Osteoblast (primary cell): ENCODE measurements at regions not wholly inside any gene's neighbourhood (a gene's known extent, or its start where the extent isn't known, plus 50 kb on each side); places are given as distances from the start of the nearest gene placed in this dataset.

Experiments used
- DNase-seq: peaks from one replicate; pipeline ENCODE4 v3.0.0; 2011; ENCODE audit warnings: low spot score, mixed read lengths; ENCODE audit not compliant: insufficient read length; ENCODE audit errors: missing footprints
- H2AFZ ChIP-seq: 2 replicates; pipeline ENCODE4 v1.6.0; 2011; ENCODE audit warnings: mild to moderate bottlenecking, low read length
- H3K27ac ChIP-seq: 2 replicates; pipeline ENCODE4 v1.5.1; 2011; ENCODE audit warnings: mild to moderate bottlenecking, low read depth, low read length, moderate library complexity
- H3K27me3 ChIP-seq: 2 replicates; pipeline ENCODE4 v1.6.0; 2012; ENCODE audit warnings: mild to moderate bottlenecking, control low read depth, inconsistent platforms, low read length, moderate library complexity; ENCODE audit not compliant: insufficient read depth
- H3K36me3 ChIP-seq: 2 replicates; pipeline ENCODE4 v1.5.1; 2011; ENCODE audit warnings: mild to moderate bottlenecking, low read length, control low read depth, moderate library complexity; ENCODE audit not compliant: insufficient read depth
- H3K4me1 ChIP-seq: 2 replicates; pipeline ENCODE4 v1.5.1; 2011; ENCODE audit warnings: mild to moderate bottlenecking, low read length, control low read depth, moderate library complexity; ENCODE audit not compliant: insufficient read depth
- H3K4me2 ChIP-seq: 2 replicates; pipeline ENCODE4 v1.6.0; 2011; ENCODE audit warnings: mild to moderate bottlenecking, low read length; ENCODE audit not compliant: insufficient read depth
- H3K4me3 ChIP-seq: fragments of 200-600 bp; sonication (generic); 3 replicates; pipeline ENCODE4 v1.5.1; 2012; ENCODE audit warnings: mild to moderate bottlenecking, low read length, inconsistent platforms; ENCODE audit not compliant: insufficient read depth
- H3K79me2 ChIP-seq: 2 replicates; pipeline ENCODE4 v1.6.0; 2012; ENCODE audit warnings: mild to moderate bottlenecking, low read length, control low read depth, inconsistent platforms; ENCODE audit not compliant: insufficient read depth
- H3K9me3 ChIP-seq: 2 replicates; pipeline ENCODE4 v1.5.1; 2011; ENCODE audit warnings: low read depth, low read length, control low read depth
- H4K20me1 ChIP-seq: 2 replicates; pipeline ENCODE4 v1.6.0; 2012; ENCODE audit warnings: mild to moderate bottlenecking, low read length, control low read depth; ENCODE audit not compliant: insufficient read depth
- TF ChIP-seq, protein P1 (sequence below): IDR thresholded peaks from 2 replicates; pipeline ENCODE4 v1.5.1; 2011; ENCODE audit warnings: mild to moderate bottlenecking, low read depth, low read length, moderate library complexity; ENCODE audit errors: extremely low read depth

- Histone ChIP-seq H3K4me3 (no peak overlapping the region), H3K27me3 (no peaks in the 10 kb centered on the region), H3K27ac (no peak overlapping the region), H3K4me1 (no peaks in the 10 kb centered on the region), H3K9me3 (no peaks in the 10 kb centered on the region), H3K36me3 (no peaks in the 10 kb centered on the region), H4K20me1 (no peaks in the 10 kb centered on the region), H3K4me2 (no peak overlapping the region), H2AFZ (no peak overlapping the region), H3K79me2 (no peaks in the 10 kb centered on the region)
- DNase-seq, result no peak
- TF ChIP-seq, protein P1, sequence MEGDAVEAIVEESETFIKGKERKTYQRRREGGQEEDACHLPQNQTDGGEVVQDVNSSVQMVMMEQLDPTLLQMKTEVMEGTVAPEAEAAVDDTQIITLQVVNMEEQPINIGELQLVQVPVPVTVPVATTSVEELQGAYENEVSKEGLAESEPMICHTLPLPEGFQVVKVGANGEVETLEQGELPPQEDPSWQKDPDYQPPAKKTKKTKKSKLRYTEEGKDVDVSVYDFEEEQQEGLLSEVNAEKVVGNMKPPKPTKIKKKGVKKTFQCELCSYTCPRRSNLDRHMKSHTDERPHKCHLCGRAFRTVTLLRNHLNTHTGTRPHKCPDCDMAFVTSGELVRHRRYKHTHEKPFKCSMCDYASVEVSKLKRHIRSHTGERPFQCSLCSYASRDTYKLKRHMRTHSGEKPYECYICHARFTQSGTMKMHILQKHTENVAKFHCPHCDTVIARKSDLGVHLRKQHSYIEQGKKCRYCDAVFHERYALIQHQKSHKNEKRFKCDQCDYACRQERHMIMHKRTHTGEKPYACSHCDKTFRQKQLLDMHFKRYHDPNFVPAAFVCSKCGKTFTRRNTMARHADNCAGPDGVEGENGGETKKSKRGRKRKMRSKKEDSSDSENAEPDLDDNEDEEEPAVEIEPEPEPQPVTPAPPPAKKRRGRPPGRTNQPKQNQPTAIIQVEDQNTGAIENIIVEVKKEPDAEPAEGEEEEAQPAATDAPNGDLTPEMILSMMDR, result no peak
Measured at GRCh38 chr2:173578404-173579107, 223.9 kb downstream of the CDCA7 start.

DNA sequence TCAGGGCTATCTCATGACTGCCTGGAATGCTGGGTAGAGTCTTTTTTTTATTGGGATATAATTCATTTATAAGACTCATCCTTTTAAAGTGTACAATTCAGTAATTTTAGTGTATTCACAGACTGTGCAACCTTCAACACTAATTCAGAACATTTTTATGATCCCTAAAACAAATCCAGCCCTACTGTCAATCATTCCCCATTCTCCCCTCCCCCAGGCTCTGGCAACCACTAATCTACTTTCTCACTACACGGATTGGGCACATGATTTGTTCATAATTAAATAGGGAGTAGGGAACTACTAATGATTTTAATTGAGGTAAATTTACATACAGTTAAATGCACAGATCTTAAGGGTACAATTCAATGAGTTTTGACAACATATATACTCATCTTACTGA is 225.7 kb downstream of the CDCA7 start:
- TF ChIP-seq, protein P1, result no peak
- H4K20me1 ChIP-seq, result no peaks in the 10 kb centered on the region
- no peaks in the 10 kb centered on the region for H3K4me1 ChIP-seq

DNA sequence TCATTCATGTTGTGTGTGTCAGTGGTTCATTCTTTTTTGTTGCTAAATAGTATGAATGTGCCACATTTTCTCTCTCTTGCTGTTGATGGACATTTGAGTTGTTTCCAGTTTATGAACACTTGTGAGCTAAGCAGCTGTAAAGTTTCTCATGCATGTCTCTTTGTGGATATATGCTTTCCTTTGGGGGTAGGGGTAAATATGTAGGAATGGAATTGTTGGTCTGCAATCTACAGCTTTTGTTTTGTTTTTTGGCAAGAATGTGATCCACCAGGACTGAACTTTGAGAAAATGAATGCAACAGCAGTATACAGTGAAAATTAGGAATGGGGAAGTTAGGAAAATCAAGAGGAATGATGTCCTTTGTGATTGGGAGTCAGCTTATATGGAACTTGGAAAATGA is 226.3 kb downstream of the CDCA7 start:
- TF ChIP-seq, protein P1, result no peak
- Histone ChIP-seq H3K79me2 (no peaks in the 10 kb centered on the region), H3K4me2 (no peak overlapping the region), H3K4me3 (no peak overlapping the region), H3K27me3 (no peaks in the 10 kb centered on the region), H3K36me3 (no peaks in the 10 kb centered on the region), H4K20me1 (no peaks in the 10 kb centered on the region), H2AFZ (no peak overlapping the region), H3K4me1 (no peaks in the 10 kb centered on the region), H3K27ac (no peak overlapping the region), H3K9me3 (no peaks in the 10 kb centered on the region)
- DNase-seq, result no peak

More for the DNA sequence above, 225.7 kb downstream of the CDCA7 start:
- H3K4me3 ChIP-seq, result no peak overlapping the region
- H3K9me3 ChIP-seq, result no peaks in the 10 kb centered on the region
- no peaks in the 10 kb centered on the region for H3K79me2 ChIP-seq
- H3K27ac ChIP-seq, result no peak overlapping the region
- H3K36me3 ChIP-seq, result no peaks in the 10 kb centered on the region
- DNase-seq, result no peak
- H3K4me2 ChIP-seq, result no peak overlapping the region
- no peak overlapping the region for H2AFZ ChIP-seq
- H3K27me3 ChIP-seq, result no peaks in the 10 kb centered on the region

DNA sequence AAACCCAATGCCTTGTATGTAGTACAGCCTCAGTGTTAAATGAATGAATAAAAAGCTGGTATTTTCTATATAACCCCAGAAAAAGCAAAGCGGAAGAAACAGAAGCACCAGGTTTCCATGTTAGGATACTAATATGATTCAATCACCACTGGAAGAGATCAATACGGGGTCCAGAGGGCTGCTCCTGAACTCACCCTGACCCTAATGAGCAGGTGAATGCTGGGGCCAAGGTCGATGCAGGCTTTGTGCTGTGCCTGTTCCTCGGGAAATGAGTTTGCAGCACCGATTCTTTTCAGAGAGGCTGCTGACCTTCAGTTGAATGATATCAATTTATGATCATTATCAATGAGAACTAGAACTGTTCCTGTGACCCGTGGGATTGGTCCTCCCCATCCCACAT is 228.5 kb downstream of the CDCA7 start:
- H3K27me3 ChIP-seq, result no peaks in the 10 kb centered on the region
- H3K79me2 ChIP-seq, result no peaks in the 10 kb centered on the region
- H3K4me1 ChIP-seq, result no peaks in the 10 kb centered on the region
- no peaks in the 10 kb centered on the region for H4K20me1 ChIP-seq
- DNase-seq, result no peak
- no peak overlapping the region for H3K4me3 ChIP-seq
- H3K9me3 ChIP-seq, result no peaks in the 10 kb centered on the region
- H3K36me3 ChIP-seq, result no peaks in the 10 kb centered on the region
- H3K4me2 ChIP-seq, result no peak overlapping the region
- no peak overlapping the region for H2AFZ ChIP-seq
- TF ChIP-seq, protein P1, result no peak
- no peak overlapping the region for H3K27ac ChIP-seq
